ENCODE measurements at regions not wholly inside any gene's neighbourhood (a gene's known extent, or its start where the extent isn't known, plus 50 kb on each side); places are given as distances from the start of the nearest gene placed in this dataset.

- no peak overlapping the region for H3K27ac ChIP-seq
- no peak for TF ChIP-seq CTCF (conservative IDR thresholded peaks at IDR 0.05)
- TF ChIP-seq ZFX (IDR thresholded peaks at IDR 0.05): no peak
Measured at GRCh38 chr16:9261376-9261775, 169.9 kb downstream of the HAPSTR1 start.

GRCh38 chr16:9262941-9263715 is 171.7 kb downstream of the HAPSTR1 start:
- TF ChIP-seq CTCF (conservative IDR thresholded peaks at IDR 0.05) (no peak), ZFX (IDR thresholded peaks at IDR 0.05) (no peak)
- no peak overlapping the region for H3K27ac ChIP-seq

- TF ChIP-seq ZFX (IDR thresholded peaks at IDR 0.05) (no peak), CTCF (conservative IDR thresholded peaks at IDR 0.05) (no peak)
- H3K27ac ChIP-seq: no peak overlapping the region
Measured at GRCh38 chr16:9264067-9264466, 172.6 kb downstream of the HAPSTR1 start.

GRCh38 chr16:9268446-9268845 is 177.0 kb downstream of the HAPSTR1 start:
- no peak overlapping the region for H3K27ac ChIP-seq
- TF ChIP-seq ZFX (IDR thresholded peaks at IDR 0.05): no peak
- no peak for TF ChIP-seq CTCF (conservative IDR thresholded peaks at IDR 0.05)

- TF ChIP-seq ZFX (IDR thresholded peaks at IDR 0.05) (no peak), CTCF (conservative IDR thresholded peaks at IDR 0.05) (no peak)
Measured at GRCh38 chr16:9270424-9270823, 179.0 kb downstream of the HAPSTR1 start.

GRCh38 chr16:9270941-9271340 is 179.5 kb downstream of the HAPSTR1 start:
- TF ChIP-seq CTCF (conservative IDR thresholded peaks at IDR 0.05) (no peak), ZFX (IDR thresholded peaks at IDR 0.05) (no peak)
- no peak overlapping the region for H3K27ac ChIP-seq

More at GRCh38 chr16:9270424-9270823, 179.0 kb downstream of the HAPSTR1 start:
- H3K27ac ChIP-seq: no peak overlapping the region

GRCh38 chr16:9271841-9272240 is 180.4 kb downstream of the HAPSTR1 start:
- no peak overlapping the region for H3K27ac ChIP-seq
- no peak for TF ChIP-seq ZFX (IDR thresholded peaks at IDR 0.05)
- no peak for TF ChIP-seq CTCF (conservative IDR thresholded peaks at IDR 0.05)

All from C4-2B (cell line).